Calu3 (cell line): ENCODE measurements at regions not wholly inside any gene's neighbourhood (a gene's known extent, or its start where the extent isn't known, plus 50 kb on each side); places are given as distances from the start of the nearest gene placed in this dataset.

Experiments used
- BruUV-seq: library from RNA; stranded (reverse); fragments of 400-500 nt; replicated peaks from 2 replicates; lab custom pipeline; 2021; lab: Mats Ljungman, UMichigan
- CTCF ChIA-PET: fragments of 300-600 bp; sonication (Branson Sonifier 250); formaldehyde crosslinking; loops from one replicate; lab custom pipeline; 2022; ENCODE audit warnings: antibody characterized with exemption; lab: Charles Lee
- DNase-seq: peaks from one replicate; pipeline ENCODE4 v3.0.0; 2022
- H3K27ac Mint-ChIP-seq: one replicate; pipeline ENCODE4 v1.8.0; 2022; ENCODE audit warnings: mixed read lengths; ENCODE audit not compliant: unreplicated experiment
- H3K27me3 Mint-ChIP-seq: one replicate; pipeline ENCODE4 v1.8.0; 2022; ENCODE audit warnings: mixed read lengths; ENCODE audit not compliant: unreplicated experiment
- H3K36me3 Mint-ChIP-seq: one replicate; pipeline ENCODE4 v1.8.0; 2022; ENCODE audit warnings: mild to moderate bottlenecking, moderate library complexity, mixed read lengths; ENCODE audit not compliant: insufficient read depth, unreplicated experiment
- H3K4me1 Mint-ChIP-seq: one replicate; pipeline ENCODE4 v1.8.0; 2022; ENCODE audit warnings: mild to moderate bottlenecking, low read depth, mixed read lengths; ENCODE audit not compliant: unreplicated experiment
- H3K4me3 Mint-ChIP-seq: one replicate; pipeline ENCODE4 v1.8.0; 2022; ENCODE audit warnings: mild to moderate bottlenecking, low read depth, moderate library complexity, mixed read lengths; ENCODE audit not compliant: unreplicated experiment
- H3K9me3 Mint-ChIP-seq: one replicate; pipeline ENCODE4 v1.8.0; 2022; ENCODE audit warnings: low read depth, mixed read lengths; ENCODE audit not compliant: unreplicated experiment
- intact Hi-C: fragments of 100-400 bp; cut with micrococcal nuclease; formaldehyde crosslinking; loops from one replicate; pipeline ENCODE4 v1.10.0; 2022; ENCODE audit not compliant: unreplicated experiment
- TF ChIP-seq, protein P1 (sequence below): fragments of 200-600 bp; IDR thresholded peaks from one replicate; pipeline ENCODE4 v1.8.0; 2022; ENCODE audit warnings: antibody characterized with exemption; ENCODE audit not compliant: unreplicated experiment

DNA sequence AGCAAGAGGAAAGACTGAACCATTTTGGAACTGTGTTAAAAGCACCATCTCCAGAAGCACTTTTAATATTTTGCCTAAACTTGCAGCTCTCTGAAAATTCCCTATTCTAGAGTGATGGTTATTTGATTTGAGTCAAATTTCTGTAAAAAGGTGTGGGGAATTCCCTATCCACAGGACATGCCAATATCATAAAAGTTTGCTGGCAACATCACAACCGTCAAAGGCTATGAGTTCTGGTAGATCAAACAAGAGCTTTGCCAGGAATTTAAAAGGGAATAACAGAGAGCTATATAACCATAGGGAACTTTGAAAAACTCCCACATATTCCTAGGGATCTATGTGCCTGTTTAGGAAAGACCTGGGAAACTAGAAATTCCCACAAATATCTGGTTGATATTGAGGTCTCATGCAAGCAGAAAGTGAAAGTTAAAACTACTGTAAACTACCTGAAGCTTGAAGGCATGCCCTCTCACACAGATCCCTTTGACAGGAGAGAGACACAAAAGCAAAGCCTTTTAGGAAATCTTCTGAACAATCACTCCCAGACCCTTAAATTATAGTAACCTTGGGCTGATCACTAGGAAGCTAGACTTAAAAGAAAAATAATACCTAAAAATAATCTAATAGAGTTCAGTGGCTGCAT, 549.9 kb downstream of the ANXA1 start:
- no peaks in the 10 kb centered on the region for H3K9me3 Mint-ChIP-seq
- no peaks in the 10 kb centered on the region for H3K36me3 Mint-ChIP-seq
- CTCF ChIA-PET = interaction anchor here (0.9 kb wide), 1 partner anchor 10 kb away, joined by 3 read pairs; no protein-coding TSS in a partner anchor
- intact Hi-C loops = no loop called here
- no peak overlapping the region for H3K27ac Mint-ChIP-seq
- DNase-seq = no peak
- BruUV-seq = no TSS peak
- TF ChIP-seq, protein P1, sequence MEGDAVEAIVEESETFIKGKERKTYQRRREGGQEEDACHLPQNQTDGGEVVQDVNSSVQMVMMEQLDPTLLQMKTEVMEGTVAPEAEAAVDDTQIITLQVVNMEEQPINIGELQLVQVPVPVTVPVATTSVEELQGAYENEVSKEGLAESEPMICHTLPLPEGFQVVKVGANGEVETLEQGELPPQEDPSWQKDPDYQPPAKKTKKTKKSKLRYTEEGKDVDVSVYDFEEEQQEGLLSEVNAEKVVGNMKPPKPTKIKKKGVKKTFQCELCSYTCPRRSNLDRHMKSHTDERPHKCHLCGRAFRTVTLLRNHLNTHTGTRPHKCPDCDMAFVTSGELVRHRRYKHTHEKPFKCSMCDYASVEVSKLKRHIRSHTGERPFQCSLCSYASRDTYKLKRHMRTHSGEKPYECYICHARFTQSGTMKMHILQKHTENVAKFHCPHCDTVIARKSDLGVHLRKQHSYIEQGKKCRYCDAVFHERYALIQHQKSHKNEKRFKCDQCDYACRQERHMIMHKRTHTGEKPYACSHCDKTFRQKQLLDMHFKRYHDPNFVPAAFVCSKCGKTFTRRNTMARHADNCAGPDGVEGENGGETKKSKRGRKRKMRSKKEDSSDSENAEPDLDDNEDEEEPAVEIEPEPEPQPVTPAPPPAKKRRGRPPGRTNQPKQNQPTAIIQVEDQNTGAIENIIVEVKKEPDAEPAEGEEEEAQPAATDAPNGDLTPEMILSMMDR = no peak
- H3K27me3 Mint-ChIP-seq = no peaks in the 10 kb centered on the region
- H3K4me1 Mint-ChIP-seq = no peaks in the 10 kb centered on the region
- H3K4me3 Mint-ChIP-seq = peak overlapping the region; percentile 33

DNA sequence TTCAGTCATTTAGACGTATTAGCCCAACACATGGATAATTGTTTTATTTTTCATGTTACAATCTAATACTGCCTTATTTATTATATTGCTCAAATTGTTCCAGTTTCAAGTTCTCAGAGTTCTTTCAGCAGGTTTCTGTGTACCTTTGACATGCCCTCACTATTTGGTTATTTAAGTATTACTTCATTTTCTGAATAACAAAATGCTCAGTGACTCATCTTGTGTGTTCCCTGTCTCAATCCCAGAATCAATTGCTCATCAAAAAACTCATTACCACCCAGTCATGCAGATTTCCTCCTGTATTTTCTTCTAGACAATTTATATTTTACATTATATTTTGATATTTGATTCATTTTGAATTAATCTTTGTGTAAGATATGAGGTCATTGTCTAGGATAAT, 562.6 kb downstream of the ANXA1 start:
- H3K9me3 Mint-ChIP-seq = no peaks in the 10 kb centered on the region
- H3K27ac Mint-ChIP-seq = no peak overlapping the region
- TF ChIP-seq, protein P1 = no peak
- no peaks in the 10 kb centered on the region for H3K27me3 Mint-ChIP-seq
- DNase-seq = no peak
- no TSS peak for BruUV-seq
- no peaks in the 10 kb centered on the region for H3K36me3 Mint-ChIP-seq
- CTCF ChIA-PET = no interaction called here
- no peaks in the 10 kb centered on the region for H3K4me1 Mint-ChIP-seq
- intact Hi-C loops = no loop called here
- no peak overlapping the region for H3K4me3 Mint-ChIP-seq

DNA sequence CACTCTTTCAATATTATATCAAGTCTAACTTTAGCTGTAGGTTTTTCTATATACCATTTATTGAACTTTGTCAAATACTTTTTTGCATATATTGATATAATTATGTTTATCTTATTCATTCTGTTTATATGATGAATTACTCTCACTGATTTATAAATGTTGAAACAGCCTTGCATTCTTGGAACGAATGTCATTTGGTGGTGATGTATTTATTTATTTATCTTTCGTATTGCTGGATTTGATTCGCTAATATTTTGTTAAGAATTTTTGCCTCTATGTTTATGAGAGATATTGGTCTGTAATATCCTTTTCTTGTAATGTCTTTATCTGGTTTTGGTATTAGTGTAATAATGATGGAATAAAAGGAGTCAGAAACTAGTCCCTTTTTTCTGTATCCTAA, 563.9 kb downstream of the ANXA1 start:
- Mint-ChIP-seq H3K36me3 (no peaks in the 10 kb centered on the region), H3K27me3 (no peaks in the 10 kb centered on the region), H3K9me3 (no peaks in the 10 kb centered on the region), H3K27ac (no peak overlapping the region), H3K4me3 (no peak overlapping the region), H3K4me1 (no peaks in the 10 kb centered on the region)
- no peak for DNase-seq
- intact Hi-C loops = no loop called here
- TF ChIP-seq, protein P1 = no peak
- CTCF ChIA-PET = no interaction called here
- no TSS peak for BruUV-seq

DNA sequence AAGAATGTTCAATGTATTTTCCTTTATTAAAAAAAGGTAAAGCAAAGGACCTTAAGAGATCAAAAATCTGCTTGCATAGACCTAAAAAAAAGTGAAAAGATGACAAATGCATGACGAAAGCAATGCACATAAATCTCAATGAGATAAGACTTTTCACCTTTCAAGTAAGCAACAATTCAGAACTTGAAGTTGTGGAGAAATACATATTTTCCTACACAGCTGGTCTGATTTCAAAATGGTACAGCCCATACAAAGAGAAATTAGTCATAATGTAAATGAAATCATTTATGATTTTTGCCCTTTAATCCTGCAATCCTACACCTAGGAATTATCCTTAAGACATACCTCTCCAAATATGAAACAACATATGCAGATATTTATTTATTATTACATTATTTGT, 568.0 kb downstream of the ANXA1 start:
- Mint-ChIP-seq H3K36me3 (no peaks in the 10 kb centered on the region), H3K4me1 (no peaks in the 10 kb centered on the region), H3K27ac (no peak overlapping the region), H3K27me3 (no peaks in the 10 kb centered on the region), H3K9me3 (no peaks in the 10 kb centered on the region), H3K4me3 (no peak overlapping the region)
- TF ChIP-seq, protein P1 = no peak
- intact Hi-C loops = no loop called here
- BruUV-seq = no TSS peak
- no peak for DNase-seq
- CTCF ChIA-PET = no interaction called here
